Smooth muscle cell (in vitro differentiated cells): ENCODE measurements at regions not wholly inside any gene's neighbourhood (a gene's known extent, or its start where the extent isn't known, plus 50 kb on each side); places are given as distances from the start of the nearest gene placed in this dataset.

Experiments used
- DNase-seq: peaks from one replicate; lab custom pipeline; 2025; ENCODE audit not compliant: unreplicated experiment; lab: John Stamatoyannopoulos, UW
- H2AFZ ChIP-seq: fragments of 200-600 bp; sonication (generic); 2 replicates; pipeline ENCODE4 v1.6.0; 2016; ENCODE audit warnings: antibody characterized with exemption, low read depth, mild to moderate bottlenecking
- H3F3A ChIP-seq: fragments of 200-600 bp; sonication (generic); 2 replicates; pipeline ENCODE4 v1.6.0; 2017; ENCODE audit warnings: antibody characterized with exemption, low read depth
- H3K27ac ChIP-seq: fragments of 200-600 bp; sonication (generic); 2 replicates; pipeline ENCODE4 v1.5.1; 2016; ENCODE audit warnings: low read depth, mild to moderate bottlenecking
- H3K27me3 ChIP-seq: fragments of 200-600 bp; sonication (generic); 2 replicates; pipeline ENCODE4 v1.6.1; 2016; ENCODE audit warnings: low read depth, mild to moderate bottlenecking
- H3K36me3 ChIP-seq: fragments of 200-600 bp; sonication (generic); 2 replicates; pipeline ENCODE4 v1.5.1; 2016; ENCODE audit warnings: low read depth
- H3K4me1 ChIP-seq: fragments of 200-600 bp; sonication (generic); 2 replicates; pipeline ENCODE4 v1.5.1; 2016; ENCODE audit warnings: low read depth
- H3K4me2 ChIP-seq: fragments of 200-600 bp; sonication (generic); 2 replicates; pipeline ENCODE4 v1.6.0; 2016; ENCODE audit warnings: mild to moderate bottlenecking
- H3K4me3 ChIP-seq: fragments of 200-600 bp; sonication (generic); 2 replicates; pipeline ENCODE4 v1.5.1; 2016; ENCODE audit warnings: mild to moderate bottlenecking
- H3K79me2 ChIP-seq: fragments of 200-600 bp; sonication (generic); 2 replicates; pipeline ENCODE4 v1.6.0; 2016; ENCODE audit warnings: low read depth, mild to moderate bottlenecking
- H3K9ac ChIP-seq: fragments of 200-600 bp; sonication (generic); 2 replicates; pipeline ENCODE4 v1.6.0; 2016; ENCODE audit warnings: low read depth
- H3K9me3 ChIP-seq: fragments of 200-600 bp; sonication (generic); replicated peaks from 2 replicates; pipeline ENCODE4 v1.5.1; 2016; ENCODE audit warnings: low read depth
- H4K20me1 ChIP-seq: fragments of 200-600 bp; sonication (generic); 2 replicates; pipeline ENCODE4 v1.6.0; 2016; ENCODE audit warnings: low read depth
- CTCF ChIP-seq: fragments of 200-600 bp; sonication (generic); IDR thresholded peaks from 2 replicates; pipeline ENCODE4 v1.5.1; 2017; ENCODE audit warnings: borderline replicate concordance, mild to moderate bottlenecking, antibody characterized with exemption; ENCODE audit not compliant: insufficient read depth, poor library complexity, severe bottlenecking
- WGBS: methylation state at CpG from one replicate; pipeline ENCODE4 v1.1.7; 2016; ENCODE audit warnings: low lambda C conversion rate; 5-methylcytosine and 5-hydroxymethylcytosine counted together

DNA sequence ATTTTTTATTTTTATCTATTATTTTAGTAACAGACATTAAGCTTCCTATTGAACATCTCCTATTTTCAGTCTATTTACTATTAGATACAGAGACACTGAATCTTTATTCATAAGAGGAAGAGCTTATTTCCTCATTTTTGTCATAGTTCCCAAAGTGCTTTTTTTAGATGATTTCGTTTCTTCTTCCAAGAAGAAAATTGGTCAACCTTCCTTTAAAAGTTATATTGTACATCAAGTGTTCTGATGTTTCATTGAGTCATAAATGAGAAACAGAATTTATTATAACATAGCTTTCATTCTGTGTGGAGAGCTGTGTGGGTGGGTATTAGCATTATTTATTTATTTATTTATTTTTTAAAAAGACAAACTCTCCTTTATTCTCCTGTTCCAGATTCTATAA lies 50.6 kb upstream of the BACH1 start:
- Histone ChIP-seq H2AFZ (no peak overlapping the region), H4K20me1 (no peaks in the 10 kb centered on the region), H3K9ac (no peak overlapping the region), H3K27me3 (no peaks in the 10 kb centered on the region), H3K4me2 (no peak overlapping the region), H3F3A (no peaks in the 10 kb centered on the region), H3K4me3 (no peak overlapping the region), H3K36me3 (no peaks in the 10 kb centered on the region), H3K4me1 (no peaks in the 10 kb centered on the region), H3K9me3 (no peaks in the 10 kb centered on the region), H3K79me2 (no peaks in the 10 kb centered on the region), H3K27ac (no peak overlapping the region)
- TF ChIP-seq CTCF: no peak
- DNase-seq: no peak
- 64% methylated on average over 1 of the region's 1 CpG for WGBS
